Bronchial epithelial cell (primary cell): ENCODE measurements at regions not wholly inside any gene's neighbourhood (a gene's known extent, or its start where the extent isn't known, plus 50 kb on each side); places are given as distances from the start of the nearest gene placed in this dataset.

ENCODE experiments used
- DNase-seq: peaks from one replicate; pipeline ENCODE4 v3.0.0-alpha.2; 2010; ENCODE audit warnings: low read depth
- FAIRE-seq: peaks from 2 replicates; lab custom pipeline; 2011; peaks lifted over from hg19 to GRCh38; lab: Jason Lieb, UNC
- H3K27me3 ChIP-seq: 2 replicates; pipeline ENCODE4 v1.5.1; 2011; ENCODE audit warnings: low read length; ENCODE audit not compliant: control insufficient read depth, insufficient read depth
- H3K36me3 ChIP-seq: 2 replicates; pipeline ENCODE4 v1.5.1; 2011; ENCODE audit warnings: low read length; ENCODE audit not compliant: control insufficient read depth, insufficient read depth
- H3K4me3 ChIP-seq: 2 replicates; pipeline ENCODE4 v1.5.1; 2011; ENCODE audit warnings: mild to moderate bottlenecking, low read depth, low read length, control low read depth
- TF ChIP-seq, protein P1 (sequence below): IDR thresholded peaks from 2 replicates; pipeline ENCODE4 v1.5.1; 2011; ENCODE audit warnings: mild to moderate bottlenecking, moderate library complexity, low read length, control low read depth, inconsistent platforms; ENCODE audit not compliant: insufficient read depth, severe bottlenecking

DNA sequence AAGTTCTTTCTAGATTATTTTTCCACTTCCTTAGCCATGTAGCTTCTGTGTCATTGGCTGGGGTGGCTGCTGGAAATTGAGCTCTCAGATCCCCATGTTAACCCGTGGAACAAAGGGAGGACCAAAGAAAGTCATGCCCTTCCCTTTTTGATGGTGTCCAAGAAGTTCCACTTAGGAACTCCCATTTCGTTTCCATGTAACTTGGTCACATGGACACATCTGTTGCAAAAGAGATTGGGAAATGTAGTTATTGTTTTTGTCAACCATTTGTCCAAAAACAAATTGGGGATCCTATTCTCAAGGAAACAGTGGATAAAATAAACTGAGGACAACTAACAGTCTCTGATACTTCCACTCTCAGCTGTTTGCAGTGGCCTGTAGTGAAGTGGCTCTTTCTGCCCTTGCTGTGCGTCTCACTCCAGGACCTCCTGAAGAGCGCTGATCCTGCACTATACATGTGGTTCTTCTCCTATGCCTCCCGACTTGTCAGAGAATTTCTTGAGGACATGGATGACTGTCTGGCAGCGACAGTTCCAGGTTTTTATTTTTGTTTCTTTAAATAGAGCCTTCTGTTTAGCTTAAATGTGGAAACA, 125.3 kb upstream of the LNX1 start:
- Histone ChIP-seq H3K4me3 (no peak overlapping the region), H3K36me3 (no peaks in the 10 kb centered on the region), H3K27me3 (peaks cover 3% of the 10 kb centered on the region)
- FAIRE-seq (no peak), DNase-seq (no peak)
- TF ChIP-seq, protein P1, sequence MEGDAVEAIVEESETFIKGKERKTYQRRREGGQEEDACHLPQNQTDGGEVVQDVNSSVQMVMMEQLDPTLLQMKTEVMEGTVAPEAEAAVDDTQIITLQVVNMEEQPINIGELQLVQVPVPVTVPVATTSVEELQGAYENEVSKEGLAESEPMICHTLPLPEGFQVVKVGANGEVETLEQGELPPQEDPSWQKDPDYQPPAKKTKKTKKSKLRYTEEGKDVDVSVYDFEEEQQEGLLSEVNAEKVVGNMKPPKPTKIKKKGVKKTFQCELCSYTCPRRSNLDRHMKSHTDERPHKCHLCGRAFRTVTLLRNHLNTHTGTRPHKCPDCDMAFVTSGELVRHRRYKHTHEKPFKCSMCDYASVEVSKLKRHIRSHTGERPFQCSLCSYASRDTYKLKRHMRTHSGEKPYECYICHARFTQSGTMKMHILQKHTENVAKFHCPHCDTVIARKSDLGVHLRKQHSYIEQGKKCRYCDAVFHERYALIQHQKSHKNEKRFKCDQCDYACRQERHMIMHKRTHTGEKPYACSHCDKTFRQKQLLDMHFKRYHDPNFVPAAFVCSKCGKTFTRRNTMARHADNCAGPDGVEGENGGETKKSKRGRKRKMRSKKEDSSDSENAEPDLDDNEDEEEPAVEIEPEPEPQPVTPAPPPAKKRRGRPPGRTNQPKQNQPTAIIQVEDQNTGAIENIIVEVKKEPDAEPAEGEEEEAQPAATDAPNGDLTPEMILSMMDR: no peak

DNA sequence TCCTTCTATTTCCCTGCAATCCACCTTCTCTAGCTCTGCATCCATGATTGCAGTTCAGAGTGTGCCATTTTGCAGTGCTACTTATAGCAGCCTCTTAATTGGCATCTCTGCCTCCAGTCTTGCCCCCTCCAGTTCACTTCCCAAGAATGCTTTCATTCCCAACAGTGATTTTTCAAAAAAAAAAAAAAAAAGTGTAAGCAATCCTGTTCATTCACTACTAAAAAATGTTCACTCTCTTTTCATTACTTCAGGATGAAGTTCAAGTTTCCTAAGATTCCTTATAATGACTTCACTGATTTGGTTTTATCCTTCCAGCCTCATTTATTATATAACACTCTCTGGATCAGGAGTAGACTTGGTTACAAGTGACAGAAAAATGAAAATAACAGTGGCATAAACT, 124.7 kb upstream of the LNX1 start:
- TF ChIP-seq, protein P1: no peak
- no peak for FAIRE-seq
- no peak for DNase-seq
- no peaks in the 10 kb centered on the region for H3K36me3 ChIP-seq
- H3K27me3 ChIP-seq: no peaks in the 10 kb centered on the region
- no peak overlapping the region for H3K4me3 ChIP-seq

DNA sequence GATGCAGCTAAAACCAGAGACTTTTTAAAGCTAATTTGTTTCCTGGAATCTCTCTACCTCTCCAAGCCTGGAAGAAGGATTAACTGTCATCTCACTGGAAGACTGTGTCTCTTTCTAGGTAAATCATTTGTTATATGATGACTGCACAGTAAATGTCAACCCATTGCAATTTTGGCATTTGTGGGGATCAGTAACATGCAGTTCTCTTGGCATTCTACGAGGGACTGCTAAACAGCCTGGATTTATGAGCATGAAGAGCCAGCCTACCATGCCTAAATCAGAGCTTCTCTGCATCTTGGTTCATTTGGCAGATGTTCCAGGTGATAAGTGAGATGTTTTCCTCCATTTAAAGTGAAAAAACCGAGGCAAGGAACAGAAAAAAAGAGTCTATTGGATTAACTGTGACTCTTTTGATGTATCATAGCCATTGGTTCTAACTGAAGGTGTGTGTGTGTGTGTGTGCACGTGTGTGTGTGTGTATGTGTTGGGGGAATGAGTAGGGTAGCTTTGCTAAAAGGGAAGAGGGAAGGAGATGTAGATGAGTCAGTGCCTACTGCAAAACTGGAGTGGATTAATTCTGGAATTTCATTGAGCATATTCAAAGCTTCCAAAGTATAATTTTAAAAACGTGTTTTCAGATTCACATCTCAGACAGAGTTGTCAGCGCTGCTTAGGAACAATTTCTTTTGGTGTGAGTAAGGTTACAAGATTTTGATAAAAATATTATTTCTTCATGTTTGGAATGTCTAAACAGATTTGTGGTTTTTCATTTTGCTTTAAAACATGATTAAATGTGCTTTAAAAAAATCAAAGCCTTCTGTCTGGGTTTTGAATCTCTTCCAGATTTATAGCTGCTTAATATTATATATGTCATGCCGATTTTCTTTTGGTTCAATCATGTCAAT, 123.2 kb upstream of the LNX1 start:
- DNase-seq: no peak
- FAIRE-seq: no peak
- no peaks in the 10 kb centered on the region for H3K36me3 ChIP-seq
- TF ChIP-seq, protein P1: no peak
- H3K4me3 ChIP-seq: no peak overlapping the region
- no peaks in the 10 kb centered on the region for H3K27me3 ChIP-seq

DNA sequence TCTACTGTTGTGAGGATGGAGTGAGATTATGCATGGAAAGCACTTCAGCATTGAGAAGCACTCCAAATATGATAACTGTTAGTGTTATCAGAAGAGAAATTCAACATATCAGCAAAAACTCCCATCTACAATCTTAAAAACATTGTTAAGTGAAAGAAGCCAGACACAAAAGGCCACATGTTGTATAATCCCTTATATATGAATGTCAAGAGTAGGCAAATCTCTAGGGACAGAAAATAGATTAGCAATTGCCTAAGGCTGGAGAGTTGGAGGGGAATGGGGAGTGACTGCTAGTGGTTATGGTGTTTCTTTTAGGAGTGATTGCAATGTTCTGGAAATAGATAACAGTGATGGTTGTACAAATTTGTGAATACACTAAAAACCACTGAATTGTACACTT, 122.5 kb upstream of the LNX1 start:
- FAIRE-seq (no peak), DNase-seq (no peak)
- H3K27me3 ChIP-seq: no peaks in the 10 kb centered on the region
- H3K4me3 ChIP-seq: no peak overlapping the region
- TF ChIP-seq, protein P1: no peak
- no peaks in the 10 kb centered on the region for H3K36me3 ChIP-seq

DNA sequence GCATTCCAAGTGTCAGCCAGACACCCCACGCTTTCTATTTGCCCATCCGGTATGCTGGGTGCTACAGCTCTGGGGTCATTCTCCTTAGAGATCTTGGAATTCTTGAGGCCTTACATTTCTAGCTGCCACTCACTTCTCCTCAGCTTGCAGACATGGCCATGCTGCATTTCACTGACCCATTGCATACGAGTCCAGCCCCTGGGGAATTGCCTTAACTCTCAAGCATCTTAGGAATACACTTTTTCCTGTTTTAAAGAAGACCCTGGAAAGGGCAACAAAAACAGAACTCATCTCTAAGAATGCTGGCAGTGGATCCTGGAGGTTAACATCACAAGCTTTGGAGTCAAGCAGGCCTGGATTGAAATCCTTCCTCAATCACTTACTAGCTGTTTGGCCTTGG, 122.0 kb upstream of the LNX1 start:
- Histone ChIP-seq H3K4me3 (no peak overlapping the region), H3K27me3 (no peaks in the 10 kb centered on the region), H3K36me3 (no peaks in the 10 kb centered on the region)
- FAIRE-seq: no peak
- TF ChIP-seq, protein P1: no peak
- no peak for DNase-seq
